ENCODE measurements at regions not wholly inside any gene's neighbourhood (a gene's known extent, or its start where the extent isn't known, plus 50 kb on each side); places are given as distances from the start of the nearest gene placed in this dataset.

DNA sequence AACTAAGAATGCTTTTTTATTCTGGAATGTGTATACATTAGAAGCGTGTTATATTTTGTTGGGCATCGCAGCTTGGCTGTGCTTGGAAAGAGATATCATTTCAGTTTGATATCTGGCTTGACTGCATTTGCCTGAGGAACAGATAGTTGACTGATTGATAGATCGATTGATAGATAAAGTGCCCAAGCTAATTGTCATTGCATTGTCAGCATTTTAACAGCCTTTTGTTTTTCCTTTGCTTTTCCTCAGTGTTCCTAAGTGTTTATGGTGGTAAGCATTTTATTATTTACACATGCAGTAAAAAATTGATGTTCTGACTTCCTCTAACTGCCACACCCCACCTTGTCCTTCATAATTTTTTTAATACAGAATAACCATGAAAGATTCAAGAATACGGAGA lies 180.9 kb upstream of the GRIK2 start:
- DNase-seq (ENCODE audit: low spot score) = no peak

DNA sequence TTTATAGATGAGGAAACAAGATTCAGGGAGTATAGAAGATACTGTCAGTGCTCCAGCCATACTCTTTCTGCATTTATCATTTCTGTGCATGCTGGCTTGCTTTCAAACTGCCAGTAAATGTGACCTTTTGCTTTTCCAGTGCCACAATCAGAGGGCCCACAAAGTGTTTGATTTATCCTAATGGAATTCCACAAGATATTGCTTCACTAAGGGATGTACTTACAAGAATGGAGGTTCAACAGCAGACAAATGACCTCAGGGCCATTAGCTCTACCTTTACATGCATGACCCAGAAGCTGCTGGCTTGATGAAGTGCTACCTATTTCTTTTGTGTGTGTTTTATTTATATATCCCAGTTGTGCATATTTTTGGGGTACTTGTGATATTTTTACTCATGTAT lies 171.5 kb upstream of the GRIK2 start:
- DNase-seq (ENCODE audit: low spot score) = no peak

DNA sequence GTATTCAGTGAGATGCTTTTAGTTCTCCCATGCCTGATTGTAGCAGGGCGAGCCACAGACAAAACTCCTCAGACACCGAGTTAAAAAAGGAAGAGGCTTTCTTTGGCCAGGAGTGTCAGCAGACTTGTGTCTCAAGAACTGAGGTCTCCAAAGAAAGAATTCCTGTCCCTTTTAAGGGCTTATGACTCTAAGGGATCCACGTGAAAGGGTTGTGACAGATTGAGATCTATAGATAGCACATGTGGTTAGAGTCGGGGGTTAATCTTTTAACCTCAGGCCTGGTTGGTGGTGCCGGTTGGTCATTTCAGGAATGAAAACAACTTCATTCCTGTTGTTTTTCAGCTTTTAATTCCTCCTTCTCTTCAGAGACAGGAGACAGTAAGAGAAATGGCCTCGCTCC lies 168.8 kb upstream of the GRIK2 start:
- no peak for DNase-seq (ENCODE audit: low spot score)

DNA sequence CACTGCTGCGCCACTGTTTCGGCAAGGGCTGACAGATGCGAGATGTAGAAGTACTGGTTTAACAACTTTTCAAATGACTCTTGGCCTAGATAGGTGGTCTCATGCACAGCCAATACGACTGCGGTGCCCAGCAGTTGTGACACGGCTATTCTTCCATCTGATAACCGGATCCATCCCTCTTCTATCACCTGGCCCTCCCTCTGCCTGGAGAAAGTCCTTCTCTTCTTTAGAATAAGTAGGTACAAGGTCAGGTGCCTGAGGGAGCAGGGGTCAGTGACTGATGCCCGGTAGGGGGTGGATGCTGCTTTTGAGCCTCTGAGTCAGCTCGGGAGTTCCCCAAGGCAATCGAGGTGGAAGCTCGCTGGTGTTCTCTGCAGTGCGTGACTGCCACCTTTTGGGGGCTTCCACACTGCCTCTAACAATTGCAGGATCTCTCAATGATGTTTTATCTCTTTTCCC lies 166.8 kb upstream of the GRIK2 start:
- DNase-seq (ENCODE audit: low spot score) = peak; percentile 4

DNA sequence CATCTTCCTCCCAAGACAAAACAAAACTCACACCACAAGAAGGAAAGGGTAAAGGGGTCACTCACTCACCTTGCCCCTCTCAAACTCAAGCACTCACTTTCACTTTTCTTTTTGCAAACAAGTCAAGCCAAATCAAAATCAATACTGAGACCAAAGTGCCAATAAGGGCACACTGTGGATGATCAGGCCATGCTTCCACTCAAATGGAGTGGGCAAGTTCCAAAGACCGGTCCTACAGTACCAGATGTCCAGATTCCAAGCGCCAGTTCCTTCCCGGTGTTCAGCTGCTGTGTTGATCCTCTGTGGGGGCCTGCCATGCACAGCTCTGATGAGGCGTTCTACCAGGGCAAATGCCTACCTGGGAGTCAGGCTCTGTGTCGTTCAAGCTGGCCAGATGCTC lies 162.6 kb upstream of the GRIK2 start:
- no peak for DNase-seq (ENCODE audit: low spot score)

DNA sequence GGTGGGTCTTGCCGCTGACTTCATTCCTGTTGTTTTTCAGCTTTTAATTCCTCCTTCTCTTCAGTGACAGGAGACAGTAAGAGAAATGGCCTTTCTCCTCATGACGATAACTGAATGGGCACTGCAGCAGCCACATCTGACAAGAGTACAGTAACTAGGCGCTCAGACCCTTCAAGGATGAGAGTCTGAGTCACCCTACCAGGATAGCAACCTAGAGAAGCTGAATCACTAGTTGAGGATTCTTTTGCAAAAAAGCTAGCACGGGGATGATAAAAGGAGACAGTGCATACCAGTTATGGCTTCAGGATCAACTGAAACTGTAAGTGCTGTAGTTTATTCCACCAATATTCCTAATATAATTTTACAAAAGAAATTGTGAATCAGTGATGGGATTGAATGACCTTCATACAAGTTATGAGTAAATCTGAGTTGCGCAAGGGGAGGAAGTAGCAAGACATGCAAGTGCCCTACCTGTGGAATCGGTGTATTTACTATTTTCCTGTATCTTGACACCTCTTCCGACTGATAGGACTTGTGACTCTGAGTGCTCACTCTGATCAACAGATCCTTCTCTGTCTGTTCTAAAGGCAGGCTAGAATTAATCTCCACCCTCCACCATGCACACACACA lies 161.8 kb upstream of the GRIK2 start:
- DNase-seq (ENCODE audit: low spot score) = no peak

DNA sequence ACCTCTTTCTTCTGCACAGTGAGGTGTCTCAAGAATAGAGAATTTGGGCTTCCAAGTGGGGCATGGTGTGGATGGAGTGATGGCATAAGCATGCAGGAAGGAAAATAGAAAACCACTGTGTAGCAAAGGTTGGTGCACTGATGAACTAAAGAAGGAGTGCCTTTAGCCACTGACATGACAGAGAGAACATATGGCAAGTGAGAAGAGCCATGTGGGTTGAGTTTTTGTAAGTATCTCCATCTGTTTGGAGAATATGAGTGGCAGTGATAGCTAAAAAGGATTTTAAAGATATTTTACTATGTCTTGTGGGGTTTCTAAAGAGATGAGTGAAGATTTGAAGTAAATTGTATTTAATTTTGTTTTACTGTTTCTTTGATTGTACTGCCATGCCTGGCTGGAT lies 160.5 kb upstream of the GRIK2 start:
- DNase-seq (ENCODE audit: low spot score) = no peak

DNA sequence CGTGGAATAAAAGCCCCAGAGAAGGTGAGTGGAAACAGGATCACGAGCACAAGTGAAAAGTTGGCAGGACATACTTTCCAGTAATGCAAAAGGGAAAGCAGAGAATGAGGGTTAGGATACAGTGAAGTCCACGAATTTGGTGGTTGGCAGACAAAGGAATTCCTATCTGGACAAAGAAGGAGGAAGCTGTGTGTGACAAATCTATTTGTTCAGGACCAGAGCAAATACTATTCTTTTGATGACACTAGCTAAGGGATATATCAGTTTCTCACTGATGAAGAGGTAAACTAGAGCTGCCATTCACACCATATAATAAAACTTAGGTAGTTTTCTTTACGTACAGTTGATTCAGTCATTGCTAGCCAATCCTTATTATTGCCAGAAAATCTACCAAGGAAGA lies 156.8 kb upstream of the GRIK2 start:
- no peak for DNase-seq (ENCODE audit: low spot score)

DNA sequence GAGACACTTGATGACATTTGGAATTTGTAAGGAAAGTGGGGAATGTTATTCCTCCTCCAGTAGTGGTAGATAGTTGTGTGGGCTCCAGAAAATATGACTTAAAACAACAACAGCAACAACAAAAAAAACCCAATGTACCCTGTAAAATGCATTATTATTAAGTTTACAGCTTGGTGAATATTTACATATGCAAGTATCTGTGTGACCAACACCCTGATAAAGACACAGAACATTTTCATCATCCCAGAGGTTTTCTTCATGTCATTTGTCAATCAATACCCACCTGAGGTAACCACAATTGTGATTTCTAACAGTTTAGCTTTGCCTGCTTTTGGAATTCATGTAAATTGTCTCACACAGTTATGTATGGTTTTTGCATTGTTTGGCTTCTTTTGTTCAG lies 152.1 kb upstream of the GRIK2 start:
- DNase-seq (ENCODE audit: low spot score) = no peak

DNA sequence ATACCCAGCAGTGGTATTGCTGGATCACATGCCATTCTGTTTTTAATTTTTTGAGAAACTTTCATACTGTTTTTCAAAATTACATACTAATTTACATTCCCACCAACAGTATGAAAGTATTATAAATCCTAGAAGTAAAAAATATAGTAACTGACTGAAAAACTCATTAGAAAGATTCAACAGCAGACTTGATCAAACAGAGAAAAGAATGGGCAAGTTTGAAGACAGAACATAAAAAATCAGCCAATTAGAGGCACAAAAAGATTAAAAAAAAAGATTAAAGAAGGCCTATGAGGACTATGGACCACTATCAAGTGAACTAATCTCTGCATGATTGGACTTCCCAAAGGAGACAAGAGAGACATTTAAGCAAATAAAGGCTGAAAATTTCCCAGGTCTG lies 144.0 kb upstream of the GRIK2 start:
- DNase-seq (ENCODE audit: low spot score) = no peak

DNA sequence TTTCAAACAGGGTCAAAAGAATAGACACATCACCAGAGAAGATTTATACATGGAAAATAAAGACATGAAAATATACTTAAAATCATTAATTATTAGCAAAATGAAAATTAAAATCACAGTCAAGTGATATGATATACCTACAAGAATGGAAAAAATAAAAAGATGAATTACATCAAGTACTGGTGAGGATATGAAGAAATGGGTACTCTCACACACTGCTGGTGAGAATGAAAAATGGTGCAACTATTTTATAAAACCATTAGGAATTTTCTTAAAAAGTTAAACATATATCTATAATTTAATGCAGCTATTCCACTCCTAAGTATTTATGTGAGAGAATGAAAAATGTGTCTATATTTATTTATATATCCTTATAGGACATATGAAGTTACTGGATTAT lies 136.3 kb upstream of the GRIK2 start:
- DNase-seq (ENCODE audit: low spot score) = no peak

DNA sequence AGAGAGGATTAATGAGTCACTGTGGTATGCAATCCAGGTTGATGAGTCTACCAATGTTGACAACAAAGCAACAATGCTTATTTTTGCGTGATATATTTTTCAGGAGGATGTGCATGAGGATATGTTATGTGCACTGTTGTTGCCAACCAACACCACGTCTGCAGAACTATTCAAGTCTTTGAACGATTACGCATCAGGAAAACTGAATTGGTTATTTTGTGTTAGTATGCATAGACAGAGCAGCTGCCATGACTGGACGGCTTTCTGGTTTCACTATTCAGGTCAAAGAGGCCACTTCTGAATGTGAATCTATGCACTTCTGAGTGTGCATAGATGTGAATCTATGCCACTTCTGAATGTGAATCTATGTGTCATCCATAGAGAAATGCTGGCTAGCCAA lies 134.0 kb upstream of the GRIK2 start:
- DNase-seq (ENCODE audit: low spot score) = no peak

DNA sequence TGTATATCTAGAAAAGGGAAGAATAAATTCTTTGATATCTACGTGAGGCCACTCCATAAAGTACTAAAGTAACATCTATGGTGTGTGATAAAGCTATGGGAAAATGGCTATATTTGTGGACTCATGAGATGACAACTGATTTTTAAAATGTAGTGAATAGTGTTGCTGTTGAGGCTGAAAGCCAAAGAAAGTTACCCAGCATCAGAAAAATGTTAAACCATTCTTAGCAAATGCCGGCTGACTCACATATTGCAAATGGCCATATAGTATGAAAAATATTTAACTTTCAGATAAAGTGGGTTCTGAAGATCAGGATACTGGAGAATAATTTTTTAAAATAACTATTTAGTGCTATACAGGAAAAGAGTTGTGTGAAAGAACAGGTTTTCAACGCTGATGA lies 129.9 kb upstream of the GRIK2 start:
- DNase-seq (ENCODE audit: low spot score) = no peak

DNA sequence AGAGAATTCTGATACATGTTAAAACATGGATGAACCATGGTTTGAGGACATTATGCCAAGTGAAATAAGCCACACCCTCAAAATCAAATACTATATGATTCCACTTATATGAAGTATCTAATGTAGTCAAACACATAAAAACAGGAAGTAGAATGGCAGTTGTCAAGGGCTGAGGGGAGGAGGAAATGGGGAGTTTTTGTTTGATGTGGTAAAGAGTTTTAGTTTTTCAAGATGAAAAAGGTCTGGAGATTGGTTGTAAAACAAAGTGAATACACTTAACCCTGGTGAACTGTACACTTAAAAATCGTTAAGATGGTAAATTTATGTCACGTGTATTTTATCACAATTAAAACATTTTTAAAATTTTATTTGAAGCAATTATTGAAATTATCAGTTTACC lies 127.4 kb upstream of the GRIK2 start:
- no peak for DNase-seq (ENCODE audit: low spot score)

DNA sequence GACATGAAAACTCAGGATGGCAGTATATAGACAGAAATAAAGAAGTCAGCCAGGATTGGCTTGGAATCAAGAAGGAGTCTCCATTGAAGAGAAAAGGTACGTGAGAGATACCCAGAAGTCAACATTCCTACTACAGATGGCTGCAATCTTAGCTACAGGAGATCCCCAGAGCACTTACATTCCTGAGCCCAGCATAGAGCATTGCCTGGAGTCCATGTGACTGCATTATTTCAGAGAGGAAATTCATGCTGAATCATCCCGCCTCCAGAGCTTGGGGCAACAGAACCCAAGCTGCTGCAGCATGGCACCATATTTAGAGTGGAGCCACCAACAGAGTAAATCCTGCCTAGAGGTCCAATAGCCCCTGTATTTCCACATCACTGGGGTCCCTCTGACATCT lies 125.0 kb upstream of the GRIK2 start:
- DNase-seq (ENCODE audit: low spot score) = no peak

DNA sequence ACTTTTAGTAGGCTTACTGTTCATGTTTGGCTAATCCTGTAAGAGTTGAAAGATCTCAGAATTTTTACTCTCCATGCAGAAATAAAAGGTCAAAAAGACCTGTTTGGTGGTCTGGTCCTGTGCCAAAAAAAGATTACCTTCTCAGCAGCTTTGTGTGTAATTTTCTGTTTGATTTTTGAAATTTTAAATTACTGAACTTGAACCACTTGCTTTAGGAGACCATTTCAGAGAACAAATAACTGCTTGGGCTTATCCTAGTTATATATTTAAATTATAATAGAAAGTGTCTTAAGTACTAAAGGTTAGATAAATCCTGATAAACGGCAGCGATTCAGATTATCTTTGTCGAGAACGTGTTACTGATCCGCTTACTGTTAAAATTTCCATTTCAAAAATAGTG lies 118.3 kb upstream of the GRIK2 start:
- no peak for DNase-seq (ENCODE audit: low spot score)

DNA sequence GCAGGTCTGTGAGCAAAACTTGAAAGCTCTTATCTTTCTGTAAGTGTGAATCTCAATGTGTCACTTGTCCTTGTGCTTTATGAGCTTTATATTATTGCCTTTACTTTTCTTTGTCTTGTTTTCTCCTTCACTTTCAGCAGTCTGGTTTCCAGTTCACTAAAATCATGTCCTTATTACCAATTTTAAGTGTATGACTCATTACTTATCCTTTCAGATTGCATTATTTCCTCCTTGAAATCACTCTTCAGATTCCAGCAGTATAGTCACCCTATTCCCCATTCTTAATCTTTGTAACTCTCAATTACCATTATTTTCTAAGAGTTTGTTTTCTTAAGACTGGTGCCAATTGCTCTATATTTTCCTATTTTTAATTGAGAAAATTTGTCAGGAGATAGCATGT lies 117.4 kb upstream of the GRIK2 start:
- no peak for DNase-seq (ENCODE audit: low spot score)

DNA sequence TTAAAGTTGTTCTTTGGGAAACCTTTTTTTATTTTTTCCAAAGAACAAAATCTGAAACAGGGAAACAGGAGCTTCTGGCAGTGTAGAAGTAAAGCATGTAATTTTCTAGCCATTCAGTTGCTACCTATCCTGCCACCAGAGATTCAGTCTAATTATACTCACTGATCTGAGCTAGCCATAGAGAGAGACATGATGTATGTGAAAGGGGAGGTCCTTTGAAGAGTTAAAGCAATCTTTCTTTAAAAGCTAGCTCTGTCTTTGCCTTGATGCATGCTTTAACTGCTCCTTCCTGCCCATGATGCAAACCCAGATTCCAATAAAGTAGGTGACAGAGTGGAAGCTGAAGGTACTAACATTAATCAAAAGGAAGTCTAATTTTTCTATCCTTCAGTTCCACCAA lies 114.1 kb upstream of the GRIK2 start:
- DNase-seq (ENCODE audit: low spot score) = no peak

DNA sequence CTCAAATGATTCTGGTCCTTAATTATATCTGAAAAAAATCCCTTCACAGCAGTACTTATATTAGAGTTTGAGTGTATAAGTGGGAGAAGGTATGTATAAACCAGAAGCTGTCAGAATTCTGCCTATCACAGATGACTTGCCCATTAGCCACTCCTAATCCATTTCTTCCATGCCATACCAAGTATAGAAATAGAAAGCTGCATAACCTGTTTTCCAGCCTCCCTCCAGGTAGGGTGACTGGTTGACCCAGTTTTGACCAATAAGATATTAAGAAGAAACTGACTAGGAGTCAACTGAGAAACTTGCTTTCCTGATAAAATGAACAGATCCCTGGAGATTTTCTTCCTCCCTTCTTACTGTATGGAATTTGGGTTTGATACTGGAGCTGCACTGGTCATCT lies 112.2 kb upstream of the GRIK2 start:
- no peak for DNase-seq (ENCODE audit: low spot score)

DNA sequence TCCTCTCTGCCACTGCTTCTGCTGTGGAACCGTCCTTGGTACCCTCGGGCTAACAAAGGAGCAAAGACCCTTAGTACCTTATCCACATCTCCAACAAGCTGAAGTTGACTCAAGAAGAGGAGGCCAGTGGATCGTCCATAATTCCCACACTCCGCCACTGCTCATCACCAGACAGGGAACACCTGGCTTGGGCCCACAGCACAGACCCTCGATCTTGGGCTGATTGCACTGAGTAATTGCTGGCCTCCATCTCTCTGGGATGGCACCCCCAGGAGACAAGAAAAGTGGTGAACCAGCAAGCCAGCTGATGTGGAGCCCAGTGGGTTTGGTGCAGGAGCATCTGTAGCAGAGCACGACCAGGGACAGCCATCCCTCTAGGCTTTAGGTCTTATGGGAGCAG lies 109.4 kb upstream of the GRIK2 start:
- no peak for DNase-seq (ENCODE audit: low spot score)

DNA sequence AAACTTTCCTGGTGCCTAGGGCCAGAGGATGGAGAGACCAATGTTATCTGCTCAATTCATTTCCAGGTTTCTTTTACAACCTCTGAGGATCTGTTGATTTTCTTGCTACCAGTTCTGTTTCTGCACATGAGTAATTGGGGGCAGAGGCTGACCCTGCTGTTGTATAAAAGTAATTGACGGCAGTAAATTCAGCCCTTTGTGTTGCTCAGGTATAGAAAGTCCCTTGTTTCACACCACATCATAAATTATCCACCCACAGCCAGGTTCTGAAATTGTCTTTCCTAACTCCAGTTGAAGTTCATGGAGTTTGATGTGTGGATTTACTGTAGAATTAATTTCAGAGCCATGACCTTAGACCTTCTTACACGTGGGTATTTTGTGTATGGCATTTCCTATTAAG lies 107.4 kb upstream of the GRIK2 start:
- no peak for DNase-seq (ENCODE audit: low spot score)

DNA sequence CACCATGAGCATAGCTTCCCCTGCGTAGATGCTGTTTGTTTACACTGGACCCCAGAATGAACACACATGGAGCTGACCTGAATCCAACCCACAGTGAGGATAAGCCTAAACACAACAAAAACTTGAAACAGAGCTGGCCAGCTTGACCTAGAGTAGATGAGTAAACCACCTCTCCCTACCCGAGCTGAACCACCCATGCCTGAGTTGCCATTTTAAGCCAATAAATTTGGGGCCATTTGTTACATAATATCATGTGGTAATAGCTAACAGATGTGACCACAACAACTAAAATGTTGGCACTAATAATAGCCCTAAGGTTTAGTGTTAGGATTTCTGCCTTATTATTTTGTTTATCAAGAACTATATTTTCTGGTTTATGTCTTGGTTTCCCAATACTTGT lies 103.2 kb upstream of the GRIK2 start:
- DNase-seq (ENCODE audit: low spot score) = no peak

DNA sequence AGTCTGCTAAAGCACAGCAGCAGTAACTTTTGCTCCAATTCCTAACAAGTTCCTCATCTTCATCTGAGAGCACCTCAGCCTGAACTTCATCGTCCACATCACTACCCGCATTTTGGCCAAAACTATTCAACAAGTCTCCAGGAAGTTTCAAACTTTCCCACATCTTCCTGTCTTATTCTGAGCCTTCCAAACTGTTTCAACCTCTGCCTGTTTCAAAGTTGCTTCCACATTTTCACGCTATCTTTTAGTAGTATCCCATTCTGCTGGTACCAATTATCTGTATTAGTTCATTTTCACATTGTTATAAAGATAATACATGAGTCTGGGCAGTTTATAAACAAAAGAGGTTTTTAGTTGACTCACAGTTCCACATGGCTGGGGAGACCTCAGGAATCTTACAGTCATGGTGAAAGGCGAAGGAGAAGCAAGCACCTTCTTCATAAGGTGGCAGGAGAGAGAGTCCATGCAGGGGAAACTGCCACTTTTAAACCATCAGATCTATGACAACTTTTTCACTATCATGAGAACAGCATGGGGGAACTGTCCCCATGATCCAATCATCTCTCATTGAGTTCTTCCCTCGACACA lies 99.4 kb upstream of the GRIK2 start:
- DNase-seq (ENCODE audit: low spot score) = no peak

DNA sequence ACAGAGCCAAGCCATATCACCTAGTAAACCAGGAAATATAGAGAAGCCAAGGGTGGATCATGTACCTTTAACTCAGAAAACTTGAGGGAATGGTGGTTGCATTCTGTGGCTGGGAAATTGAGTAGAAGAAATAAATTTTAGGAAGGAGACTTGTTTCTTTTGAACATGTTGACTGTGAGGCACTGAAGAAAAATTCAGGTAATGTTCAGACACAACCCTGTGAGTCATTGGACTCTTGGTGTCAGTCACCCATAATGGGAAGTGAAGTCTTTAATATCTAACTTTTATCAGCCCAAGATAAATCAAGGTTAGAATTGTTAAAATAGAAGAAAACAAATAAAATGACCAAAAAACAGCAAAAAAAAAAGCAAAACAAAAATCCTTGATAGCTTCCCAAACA lies 98.8 kb upstream of the GRIK2 start:
- no peak for DNase-seq (ENCODE audit: low spot score)

Data from hepatic stellate cell (primary cell).